Nephron progenitor cell (in vitro differentiated cells): ENCODE measurements at regions not wholly inside any gene's neighbourhood (a gene's known extent, or its start where the extent isn't known, plus 50 kb on each side); places are given as distances from the start of the nearest gene placed in this dataset.

Source experiments
- DNase-seq: peaks from one replicate; pipeline ENCODE4 v3.0.0; 2021
- H3K27ac Mint-ChIP-seq: 2 replicates; pipeline ENCODE4 v1.8.0; 2021; ENCODE audit warnings: mild to moderate bottlenecking, moderate library complexity, mixed read lengths
- H3K27me3 Mint-ChIP-seq: 2 replicates; pipeline ENCODE4 v1.8.0; 2021; ENCODE audit warnings: mild to moderate bottlenecking, low read depth, mixed read lengths; ENCODE audit not compliant: poor library complexity
- H3K36me3 Mint-ChIP-seq: 2 replicates; pipeline ENCODE4 v1.8.0; 2021; ENCODE audit warnings: low read depth, mixed read lengths
- H3K4me1 Mint-ChIP-seq: 2 replicates; pipeline ENCODE4 v1.8.0; 2021; ENCODE audit warnings: mixed read lengths
- H3K4me3 Mint-ChIP-seq: 2 replicates; pipeline ENCODE4 v1.8.0; 2021; ENCODE audit warnings: mild to moderate bottlenecking, moderate library complexity, mixed read lengths
- H3K9me3 Mint-ChIP-seq: 2 replicates; pipeline ENCODE4 v1.8.0; 2021; ENCODE audit warnings: mild to moderate bottlenecking, moderate library complexity, mixed read lengths
- TF ChIP-seq, protein P1 (sequence below): fragments of 200-600 bp; sonication (generic); IDR thresholded peaks from 2 replicates; pipeline ENCODE4 v1.5.0; 2021; ENCODE audit warnings: antibody characterized with exemption

DNA sequence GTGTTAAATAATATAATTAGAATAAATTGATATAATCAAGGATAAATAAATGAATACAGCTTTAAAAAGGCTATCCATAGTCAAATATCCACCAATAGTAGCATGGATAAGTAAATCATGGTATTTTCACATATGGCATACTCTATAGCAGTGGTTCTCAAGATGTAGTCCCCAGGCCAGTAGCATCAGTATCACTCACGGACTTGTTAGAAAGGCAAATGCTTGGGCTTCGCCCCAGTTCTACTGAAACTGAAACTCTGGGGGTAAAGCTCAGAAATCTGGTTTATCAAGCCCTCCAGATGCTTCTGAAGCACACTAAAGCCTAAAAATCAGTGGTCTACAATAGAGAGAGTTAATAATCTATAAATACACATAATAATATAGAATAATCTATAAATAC lies 261.6 kb upstream of the TTC14 start:
- H3K27ac Mint-ChIP-seq: no peak overlapping the region
- H3K9me3 Mint-ChIP-seq: no peaks in the 10 kb centered on the region
- no peaks in the 10 kb centered on the region for H3K27me3 Mint-ChIP-seq
- H3K36me3 Mint-ChIP-seq: no peaks in the 10 kb centered on the region
- H3K4me1 Mint-ChIP-seq: no peaks in the 10 kb centered on the region
- TF ChIP-seq, protein P1, sequence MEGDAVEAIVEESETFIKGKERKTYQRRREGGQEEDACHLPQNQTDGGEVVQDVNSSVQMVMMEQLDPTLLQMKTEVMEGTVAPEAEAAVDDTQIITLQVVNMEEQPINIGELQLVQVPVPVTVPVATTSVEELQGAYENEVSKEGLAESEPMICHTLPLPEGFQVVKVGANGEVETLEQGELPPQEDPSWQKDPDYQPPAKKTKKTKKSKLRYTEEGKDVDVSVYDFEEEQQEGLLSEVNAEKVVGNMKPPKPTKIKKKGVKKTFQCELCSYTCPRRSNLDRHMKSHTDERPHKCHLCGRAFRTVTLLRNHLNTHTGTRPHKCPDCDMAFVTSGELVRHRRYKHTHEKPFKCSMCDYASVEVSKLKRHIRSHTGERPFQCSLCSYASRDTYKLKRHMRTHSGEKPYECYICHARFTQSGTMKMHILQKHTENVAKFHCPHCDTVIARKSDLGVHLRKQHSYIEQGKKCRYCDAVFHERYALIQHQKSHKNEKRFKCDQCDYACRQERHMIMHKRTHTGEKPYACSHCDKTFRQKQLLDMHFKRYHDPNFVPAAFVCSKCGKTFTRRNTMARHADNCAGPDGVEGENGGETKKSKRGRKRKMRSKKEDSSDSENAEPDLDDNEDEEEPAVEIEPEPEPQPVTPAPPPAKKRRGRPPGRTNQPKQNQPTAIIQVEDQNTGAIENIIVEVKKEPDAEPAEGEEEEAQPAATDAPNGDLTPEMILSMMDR: no peak
- no peak for DNase-seq
- no peak overlapping the region for H3K4me3 Mint-ChIP-seq

DNA sequence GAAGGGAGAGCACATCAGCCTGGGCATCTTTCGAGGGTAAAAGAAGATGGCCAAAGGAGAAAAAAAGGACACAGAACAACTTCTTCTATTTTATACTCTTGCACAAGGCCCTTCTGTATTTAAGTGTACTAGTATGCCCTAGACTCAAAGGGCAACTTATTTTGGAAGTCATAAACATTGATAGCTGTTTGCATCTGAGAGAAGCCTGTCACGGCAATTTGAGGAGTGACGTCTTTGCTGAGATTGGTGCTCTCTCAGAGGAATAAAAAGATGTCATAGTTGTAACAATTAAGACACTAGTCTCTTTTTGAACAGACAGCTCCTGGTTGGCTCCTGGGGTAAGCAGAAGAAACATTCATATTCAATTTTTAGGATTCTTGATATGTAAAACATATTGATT lies 260.4 kb upstream of the TTC14 start:
- Mint-ChIP-seq H3K9me3 (no peaks in the 10 kb centered on the region), H3K27me3 (no peaks in the 10 kb centered on the region), H3K4me3 (no peak overlapping the region), H3K4me1 (no peaks in the 10 kb centered on the region), H3K36me3 (no peaks in the 10 kb centered on the region), H3K27ac (no peak overlapping the region)
- TF ChIP-seq, protein P1: no peak
- DNase-seq: no peak

DNA sequence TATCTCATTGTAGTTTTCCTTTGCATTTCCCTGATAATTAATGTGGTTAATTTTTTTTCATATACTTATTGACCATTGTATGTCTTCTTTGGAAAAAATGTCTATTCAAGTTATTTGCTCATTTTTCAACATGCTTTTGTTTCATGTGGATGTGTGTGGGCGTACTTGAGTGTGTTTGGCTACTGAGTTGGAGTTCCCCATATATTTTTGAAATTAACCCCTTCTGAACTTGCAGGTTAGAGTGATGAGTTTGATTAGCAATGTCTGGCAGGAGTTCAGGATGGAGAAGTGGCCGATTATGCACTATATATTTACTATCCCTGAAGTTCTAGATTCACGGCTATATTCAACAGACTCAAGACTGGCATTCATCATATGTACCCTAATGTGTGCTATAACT lies 250.4 kb upstream of the TTC14 start:
- Mint-ChIP-seq H3K4me1 (no peaks in the 10 kb centered on the region), H3K9me3 (no peaks in the 10 kb centered on the region), H3K27me3 (peaks cover 10% of the 10 kb centered on the region), H3K4me3 (no peak overlapping the region), H3K36me3 (no peaks in the 10 kb centered on the region), H3K27ac (no peak overlapping the region)
- TF ChIP-seq, protein P1: no peak
- no peak for DNase-seq

DNA sequence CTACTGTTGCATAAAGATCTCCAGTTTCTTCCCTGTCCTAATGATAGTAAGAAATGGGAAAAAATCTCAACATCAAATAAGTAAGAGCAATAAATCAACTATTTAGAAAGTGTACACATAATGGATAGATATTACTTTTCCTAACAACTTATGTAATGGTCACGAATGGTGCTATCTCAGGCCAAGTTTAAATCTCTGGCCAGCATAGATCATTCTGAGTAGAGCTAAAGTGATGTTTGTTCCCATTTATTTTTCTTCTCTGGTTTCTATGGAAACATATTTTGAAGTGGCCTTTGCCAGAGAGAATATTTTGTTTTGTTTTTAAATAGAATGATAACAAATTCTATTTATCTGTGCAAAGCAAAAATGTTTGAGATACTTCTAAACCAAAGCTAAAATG lies 249.7 kb upstream of the TTC14 start:
- DNase-seq: no peak
- H3K9me3 Mint-ChIP-seq: no peaks in the 10 kb centered on the region
- no peaks in the 10 kb centered on the region for H3K4me1 Mint-ChIP-seq
- H3K36me3 Mint-ChIP-seq: no peaks in the 10 kb centered on the region
- TF ChIP-seq, protein P1: no peak
- no peak overlapping the region for H3K27ac Mint-ChIP-seq
- no peak overlapping the region for H3K4me3 Mint-ChIP-seq
- H3K27me3 Mint-ChIP-seq: peaks cover 10% of the 10 kb centered on the region

DNA sequence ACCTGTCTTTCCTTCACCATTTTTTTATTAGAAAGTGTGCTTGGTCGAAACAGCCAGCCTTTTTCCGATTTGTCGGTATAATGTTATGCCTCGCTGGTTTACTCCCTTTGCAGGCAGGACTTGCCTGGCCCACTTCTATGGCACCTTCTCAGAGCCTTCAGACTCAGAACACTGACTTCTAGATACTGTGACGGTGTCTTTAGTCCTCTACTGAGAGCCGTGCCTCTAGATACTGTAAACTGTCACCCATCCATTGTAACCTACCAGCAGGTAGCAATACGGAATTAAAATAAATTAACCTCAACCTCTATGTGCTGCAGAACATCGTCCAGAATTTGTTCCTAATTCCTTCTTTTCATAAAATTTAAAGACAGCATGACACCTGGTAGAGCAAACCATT lies 247.7 kb upstream of the TTC14 start:
- Mint-ChIP-seq H3K27ac (no peak overlapping the region), H3K4me1 (no peaks in the 10 kb centered on the region), H3K27me3 (peaks cover 7% of the 10 kb centered on the region), H3K36me3 (no peaks in the 10 kb centered on the region), H3K4me3 (no peak overlapping the region), H3K9me3 (no peaks in the 10 kb centered on the region)
- TF ChIP-seq, protein P1: no peak
- DNase-seq: no peak

DNA sequence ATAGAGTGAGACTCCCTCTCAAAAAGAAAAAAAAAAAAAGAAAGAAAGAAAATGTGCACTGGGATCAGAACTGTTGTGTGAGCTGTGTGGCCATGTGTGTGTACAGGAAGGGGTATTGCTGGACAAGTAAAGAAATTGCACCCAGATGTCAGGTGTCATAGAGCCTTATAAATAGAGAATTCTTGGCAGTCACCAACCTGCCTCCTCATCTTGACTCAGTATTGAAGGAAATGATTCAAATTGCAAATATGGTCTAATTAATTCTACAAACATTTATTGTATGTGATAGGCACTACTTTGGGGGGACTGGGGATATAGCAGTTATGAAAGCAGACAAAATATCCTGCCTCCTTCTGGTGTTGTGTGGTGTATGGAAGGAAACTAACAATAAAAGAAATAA lies 243.8 kb upstream of the TTC14 start:
- Mint-ChIP-seq H3K27me3 (peaks cover 3% of the 10 kb centered on the region), H3K9me3 (no peaks in the 10 kb centered on the region), H3K27ac (no peak overlapping the region), H3K36me3 (no peaks in the 10 kb centered on the region), H3K4me3 (no peak overlapping the region), H3K4me1 (no peaks in the 10 kb centered on the region)
- TF ChIP-seq, protein P1: no peak
- no peak for DNase-seq
